ENCODE measurements at regions not wholly inside any gene's neighbourhood (a gene's known extent, or its start where the extent isn't known, plus 50 kb on each side); places are given as distances from the start of the nearest gene placed in this dataset.

DNA sequence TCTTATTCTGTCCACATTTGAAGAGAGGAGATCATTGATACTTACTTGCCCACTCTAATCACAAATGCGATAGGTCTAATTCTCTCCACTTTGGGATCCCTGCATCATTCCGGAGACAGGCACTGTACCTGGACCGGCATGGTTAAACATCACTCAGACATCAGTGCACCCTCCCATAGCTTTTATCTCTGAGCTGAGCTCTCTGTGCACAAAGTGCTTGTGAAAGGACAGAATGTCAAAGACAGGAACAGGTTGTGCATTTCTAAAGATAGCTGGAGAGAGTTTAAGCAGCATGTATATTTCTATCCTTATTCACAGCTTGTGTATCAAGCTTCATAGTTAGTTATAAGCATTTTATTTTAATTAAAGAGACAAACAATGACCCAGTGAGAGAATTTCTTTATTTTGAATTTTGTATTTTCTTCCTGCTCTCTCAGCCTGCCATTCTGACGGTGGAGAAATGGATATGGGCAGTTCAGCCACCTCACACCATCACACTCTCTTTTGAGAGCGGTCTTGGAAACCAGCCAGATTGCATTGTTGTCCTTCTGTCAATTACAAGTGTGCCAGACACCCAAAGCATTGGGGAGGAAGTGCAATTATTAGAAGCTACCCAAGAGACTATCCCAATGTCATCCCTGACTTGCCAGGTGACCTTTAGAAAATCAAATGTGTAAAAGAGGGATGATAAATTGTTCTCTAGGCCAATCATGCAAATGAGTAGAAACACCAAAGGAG is 65.2 kb upstream of the CHL1 start:
- FAIRE-seq: no peak
- no peak for DNase-seq (ENCODE audit: low spot score)

GRCh38 chr3:132378-132777 is 64.2 kb upstream of the CHL1 start:
- DNase-seq (ENCODE audit: low spot score) (no peak), FAIRE-seq (no peak)

- DNase-seq (ENCODE audit: low spot score) (no peak), FAIRE-seq (no peak)
Observed at GRCh38 chr3:132904-133303, 63.7 kb upstream of the CHL1 start.

DNA sequence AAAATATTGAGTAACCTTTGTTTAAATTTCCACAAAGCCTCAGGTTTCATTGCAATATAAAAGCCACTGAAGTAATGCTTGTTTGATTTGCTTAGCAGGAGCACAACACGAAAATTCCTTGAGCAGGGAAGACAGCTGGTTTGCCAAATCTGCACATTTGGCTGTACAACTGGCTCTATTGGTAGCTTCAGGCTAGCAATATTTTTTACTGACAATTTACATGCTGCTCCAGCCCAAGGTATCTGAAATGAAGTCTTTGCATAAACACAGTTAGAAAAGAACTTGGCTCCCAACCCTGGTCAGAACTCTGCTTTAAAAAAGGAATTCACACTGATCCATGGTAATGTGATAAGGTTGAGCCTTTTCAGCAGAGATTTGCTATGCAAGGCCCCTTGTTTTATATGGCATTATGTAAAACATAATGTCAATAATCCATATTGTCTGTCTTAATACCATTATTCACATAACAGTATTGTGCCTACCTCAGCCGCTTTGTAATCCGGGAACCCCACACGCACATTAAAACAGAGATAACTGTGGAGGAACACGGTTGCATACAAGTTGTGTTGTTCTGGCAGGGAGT is 55.7 kb upstream of the CHL1 start:
- FAIRE-seq (no peak), DNase-seq (ENCODE audit: low spot score) (no peak)

Measured in RCC 7860 (cell line).